ENCODE measurements at regions not wholly inside any gene's neighbourhood (a gene's known extent, or its start where the extent isn't known, plus 50 kb on each side); places are given as distances from the start of the nearest gene placed in this dataset.
"Not testable (repeated sequence)": the region's sequence is repeated elsewhere in the genome, so short reads cannot be mapped to it uniquely, and the experiment has no call there.

GRCh38 chr6:27190126-27190525, 57.4 kb upstream of the PRSS16 start:
- no peak for DNase-seq (ENCODE audit: low spot score)

GRCh38 chr6:27194453-27194852, 53.0 kb upstream of the PRSS16 start:
- not testable (repeated sequence) for DNase-seq (ENCODE audit: low spot score)

GRCh38 chr6:27195547-27195946, 52.0 kb upstream of the PRSS16 start:
- not testable (repeated sequence) for DNase-seq (ENCODE audit: low spot score)

Measured in NAMALWA (cell line).